H1 (cell line): ENCODE measurements at regions not wholly inside any gene's neighbourhood (a gene's known extent, or its start where the extent isn't known, plus 50 kb on each side); places are given as distances from the start of the nearest gene placed in this dataset.

Experiments used
- ATF2 ChIP-seq: IDR thresholded peaks from 2 replicates; pipeline ENCODE4 v1.6.1; 2012; ENCODE audit warnings: low read length, inconsistent platforms

DNA sequence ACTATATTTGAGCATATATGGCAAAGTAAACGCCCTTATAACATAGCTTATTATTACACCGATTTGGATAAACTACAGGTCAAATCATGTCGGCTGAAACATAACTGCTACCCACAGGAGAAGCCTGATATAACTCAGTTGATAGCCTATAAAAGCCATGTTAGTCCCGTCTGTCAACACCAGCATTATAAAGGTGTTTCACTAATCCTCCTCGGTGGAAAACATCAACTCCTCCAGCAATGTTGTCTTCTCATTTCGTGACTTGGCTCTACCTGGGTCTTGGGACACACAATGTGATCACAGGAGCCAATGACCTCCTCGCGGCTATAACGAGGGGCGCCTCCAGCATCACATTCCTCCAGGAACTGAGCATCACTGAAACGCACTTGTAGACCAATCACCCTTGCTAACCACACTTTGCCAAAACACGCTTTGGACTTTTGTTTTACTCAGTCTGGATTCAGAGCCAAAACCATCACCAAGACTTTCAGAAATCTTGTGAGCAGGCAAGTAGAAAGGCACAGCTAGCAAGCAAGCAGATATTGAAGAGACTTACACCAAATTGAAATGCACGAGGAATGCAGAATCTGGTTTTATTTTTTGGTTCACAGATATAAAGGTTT is 269.7 kb upstream of the NFE2L3 start (continued):
- TF ChIP-seq ATF2, result no peak
